Heart left ventricle (tissue), 13 donors: ENCODE measurements at regions not wholly inside any gene's neighbourhood (a gene's known extent, or its start where the extent isn't known, plus 50 kb on each side); places are given as distances from the start of the nearest gene placed in this dataset.

Source experiments
- POLR2A ChIP-seq, 2 donors: fragments of 450-650 bp; IDR thresholded peaks; one replicate each; pipeline ENCODE4 v1.6.1; 2017; ENCODE audit warnings: antibody characterized with exemption in 2 of 2, mild to moderate bottlenecking in 2 of 2, moderate library complexity in 2 of 2
- TF ChIP-seq, protein P1 (sequence below), 12 donors: fragments of 200-600 bp; sonication (generic) in 4 of 12; IDR thresholded peaks; one replicate each; pipeline versions ENCODE4 v1.5.0 to v1.8.0; 2018 to 2022; ENCODE audit warnings: antibody characterized with exemption in 12 of 12, mild to moderate bottlenecking in 5 of 12
- donor health status: ischemic (EF 13 %, LVEDD 7.1; RV severe dilation, severe dysfunction).
- donor health status: DM: no; HTN: yes; CAD: no.
- donor health status: DM: no; HTN: no; CAD: no.
- donor health status: ischemic (EF 25% LVEDD 6.9; RV normal size, moderate dysfunction).
- donor health status: ischemic (EF 25% LVEDD 5.7; RV mildly dilated, moderate dysfunction).
- donor health status: ischemic (EF 35%, LVEDD 5.7; RV mildly dilated, moderate dysfunction).
- donor health status: nonischemic (EF 11% LVEDD 7.7; RV severe dilation, severe dysfunction).
- donor health status: DM: yes; HTN: yes; CAD: no.
- donor health status: PGD.
- donor health status: ischemic (EF 29% LVEDD 5.4; RV normal size, mild dysfunction).
- donor health status: nonischemic (EF 23%, LVEDD 6.1; RV moderate dilation, normal function).

- no peak for TF ChIP-seq POLR2A (IDR thresholded peaks at IDR 0.05)
- TF ChIP-seq, protein P1, sequence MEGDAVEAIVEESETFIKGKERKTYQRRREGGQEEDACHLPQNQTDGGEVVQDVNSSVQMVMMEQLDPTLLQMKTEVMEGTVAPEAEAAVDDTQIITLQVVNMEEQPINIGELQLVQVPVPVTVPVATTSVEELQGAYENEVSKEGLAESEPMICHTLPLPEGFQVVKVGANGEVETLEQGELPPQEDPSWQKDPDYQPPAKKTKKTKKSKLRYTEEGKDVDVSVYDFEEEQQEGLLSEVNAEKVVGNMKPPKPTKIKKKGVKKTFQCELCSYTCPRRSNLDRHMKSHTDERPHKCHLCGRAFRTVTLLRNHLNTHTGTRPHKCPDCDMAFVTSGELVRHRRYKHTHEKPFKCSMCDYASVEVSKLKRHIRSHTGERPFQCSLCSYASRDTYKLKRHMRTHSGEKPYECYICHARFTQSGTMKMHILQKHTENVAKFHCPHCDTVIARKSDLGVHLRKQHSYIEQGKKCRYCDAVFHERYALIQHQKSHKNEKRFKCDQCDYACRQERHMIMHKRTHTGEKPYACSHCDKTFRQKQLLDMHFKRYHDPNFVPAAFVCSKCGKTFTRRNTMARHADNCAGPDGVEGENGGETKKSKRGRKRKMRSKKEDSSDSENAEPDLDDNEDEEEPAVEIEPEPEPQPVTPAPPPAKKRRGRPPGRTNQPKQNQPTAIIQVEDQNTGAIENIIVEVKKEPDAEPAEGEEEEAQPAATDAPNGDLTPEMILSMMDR (IDR thresholded peaks at IDR 0.05), result no peak
Measured at GRCh38 chr6:74130641-74131040, 434.6 kb downstream of the CD109 start.
